PC-9 (cell line): ENCODE measurements at regions not wholly inside any gene's neighbourhood (a gene's known extent, or its start where the extent isn't known, plus 50 kb on each side); places are given as distances from the start of the nearest gene placed in this dataset.

Experiments
- BruUV-seq: library from RNA; stranded (reverse); fragments of 400-500 nt; replicated peaks from 2 replicates; lab custom pipeline; 2021; lab: Mats Ljungman, UMichigan
- CTCF ChIA-PET: fragments of 300-600 bp; sonication (Branson Sonifier 250); formaldehyde crosslinking; loops from one replicate; lab custom pipeline; 2022; ENCODE audit warnings: antibody characterized with exemption; lab: Charles Lee
- POLR2A ChIA-PET: fragments of 300-600 bp; sonication (Branson Sonifier 250); formaldehyde crosslinking; loops from one replicate; lab custom pipeline; 2022; ENCODE audit warnings: antibody characterized with exemption; ENCODE audit not compliant: unreplicated experiment; lab: Charles Lee
- DNase-seq, 2 experiments: peaks; one replicate each; pipeline versions ENCODE4 v3.0.0 to v3.0.0-alpha.2; 2015 to 2022; ENCODE audit warnings: mixed read lengths in 1 of 2
- H2AFZ ChIP-seq: fragments of 200-600 bp; sonication (generic); 2 replicates; pipeline ENCODE4 v1.8.1; 2017; ENCODE audit warnings: antibody characterized with exemption
- H3F3A ChIP-seq: fragments of 200-600 bp; sonication (generic); 2 replicates; pipeline ENCODE4 v1.8.1; 2017; ENCODE audit warnings: antibody characterized with exemption, mild to moderate bottlenecking, low read depth; ENCODE audit not compliant: insufficient read depth
- H3K27ac ChIP-seq: fragments of 200-600 bp; sonication (generic); 2 replicates; pipeline ENCODE4 v1.6.1; 2016; ENCODE audit warnings: mixed run types
- H3K27me3 ChIP-seq: fragments of 200-600 bp; sonication (generic); 2 replicates; pipeline ENCODE4 v1.6.1; 2016; ENCODE audit warnings: low read depth, mixed run types; ENCODE audit not compliant: insufficient read depth
- H3K36me3 ChIP-seq: fragments of 200-600 bp; sonication (generic); 2 replicates; pipeline ENCODE4 v1.6.1; 2016; ENCODE audit warnings: low read depth, mixed run types
- H3K4me1 ChIP-seq: fragments of 200-600 bp; sonication (generic); replicated peaks from 2 replicates; pipeline ENCODE4 v1.6.1; 2016; ENCODE audit warnings: mixed run types; ENCODE audit not compliant: insufficient read depth
- H3K4me2 ChIP-seq: fragments of 200-600 bp; sonication (generic); 2 replicates; pipeline ENCODE4 v1.6.1; 2017; ENCODE audit warnings: mixed run types
- H3K4me3 ChIP-seq: fragments of 200-600 bp; sonication (generic); 2 replicates; pipeline ENCODE4 v1.6.1; 2016; ENCODE audit warnings: mixed run types
- H3K79me2 ChIP-seq: fragments of 200-600 bp; sonication (generic); 2 replicates; pipeline ENCODE4 v1.6.1; 2017; ENCODE audit warnings: low read depth, mixed run types
- H3K9me2 ChIP-seq: fragments of 200-600 bp; sonication (generic); 2 replicates; pipeline ENCODE4 v1.8.1; 2017; ENCODE audit warnings: mild to moderate bottlenecking; ENCODE audit not compliant: insufficient read depth
- H3K9me3 ChIP-seq: fragments of 200-600 bp; sonication (generic); 2 replicates; pipeline ENCODE4 v1.8.1; 2016; ENCODE audit warnings: low read depth; ENCODE audit not compliant: insufficient read depth
- H4K20me1 ChIP-seq: fragments of 200-600 bp; sonication (generic); 2 replicates; pipeline ENCODE4 v1.8.1; 2017; ENCODE audit not compliant: insufficient read depth
- CTCF ChIP-seq: fragments of 200-600 bp; sonication (generic); conservative IDR thresholded peaks from 2 replicates; pipeline ENCODE4 v1.6.1; 2017; ENCODE audit warnings: mixed run types, antibody characterized with exemption, mild to moderate bottlenecking, moderate library complexity
- EZH2 ChIP-seq: fragments of 200-600 bp; sonication (generic); IDR thresholded peaks from 2 replicates; pipeline ENCODE4 v1.8.0; 2017; ENCODE audit warnings: antibody characterized with exemption, low read depth
- intact Hi-C: fragments of 100-400 bp; cut with micrococcal nuclease; formaldehyde crosslinking; loops from one replicate; pipeline ENCODE4 v1.10.0; 2022; ENCODE audit not compliant: unreplicated experiment

- Histone ChIP-seq H2AFZ (no peak overlapping the region), H3K9me2 (no peaks in the 10 kb centered on the region), H3K27ac (no peak overlapping the region), H3K27me3 (no peaks in the 10 kb centered on the region), H3F3A (no peaks in the 10 kb centered on the region), H3K4me3 (no peak overlapping the region), H3K4me1 (no peaks in the 10 kb centered on the region), H4K20me1 (no peaks in the 10 kb centered on the region), H3K36me3 (no peaks in the 10 kb centered on the region), H3K4me2 (no peak overlapping the region), H3K9me3 (no peaks in the 10 kb centered on the region), H3K79me2 (no peaks in the 10 kb centered on the region)
- intact Hi-C loops: no loop called here
- ChIA-PET POLR2A (no interaction called here), CTCF (no interaction called here)
- no TSS peak for BruUV-seq
- DNase-seq: no peak
- TF ChIP-seq CTCF (no peak), EZH2 (no peak)
Measured at GRCh38 chr11:42555190-42555589, 756.6 kb upstream of the API5 start.

GRCh38 chr11:42571131-42571877 is 740.5 kb upstream of the API5 start:
- no peaks in the 10 kb centered on the region for H3K9me2 ChIP-seq
- TF ChIP-seq EZH2 (no peak), CTCF (no peak)
- H3K4me3 ChIP-seq: no peak overlapping the region
- DNase-seq: no peak
- intact Hi-C loops: no loop called here
- no peaks in the 10 kb centered on the region for H3K36me3 ChIP-seq
- no TSS peak for BruUV-seq
- no peaks in the 10 kb centered on the region for H4K20me1 ChIP-seq
- no peak overlapping the region for H3K4me2 ChIP-seq
- no peaks in the 10 kb centered on the region for H3K4me1 ChIP-seq
- CTCF ChIA-PET: interaction anchor here (0.6 kb wide), 1 partner anchor 1671 kb away, joined by 3 read pairs; no protein-coding TSS in a partner anchor
- POLR2A ChIA-PET: no interaction called here
- H3K27ac ChIP-seq: no peak overlapping the region
- H3K79me2 ChIP-seq: no peaks in the 10 kb centered on the region
- no peak overlapping the region for H2AFZ ChIP-seq
- no peaks in the 10 kb centered on the region for H3K9me3 ChIP-seq
- H3F3A ChIP-seq: no peaks in the 10 kb centered on the region
- H3K27me3 ChIP-seq: 0 out of 2 replicates have a peak, but pooled peaks cover 5% of the 10 kb centered on the region

GRCh38 chr11:42571878-42572610 is 739.8 kb upstream of the API5 start:
- Histone ChIP-seq H3F3A (no peaks in the 10 kb centered on the region), H3K79me2 (no peaks in the 10 kb centered on the region), H3K27me3 (0 out of 2 replicates have a peak, but pooled peaks cover 5% of the 10 kb centered on the region), H3K9me2 (no peaks in the 10 kb centered on the region), H3K27ac (no peak overlapping the region), H2AFZ (no peak overlapping the region), H3K9me3 (no peaks in the 10 kb centered on the region), H3K4me1 (no peaks in the 10 kb centered on the region), H4K20me1 (no peaks in the 10 kb centered on the region), H3K4me3 (no peak overlapping the region), H3K36me3 (no peaks in the 10 kb centered on the region), H3K4me2 (no peak overlapping the region)
- ChIA-PET POLR2A (no interaction called here), CTCF (no interaction called here)
- BruUV-seq: no TSS peak
- TF ChIP-seq EZH2: no peak
- TF ChIP-seq CTCF: no peak
- DNase-seq: no peak
- intact Hi-C loops: no loop called here
